ENCODE measurements at regions not wholly inside any gene's neighbourhood (a gene's known extent, or its start where the extent isn't known, plus 50 kb on each side); places are given as distances from the start of the nearest gene placed in this dataset.

- TF ChIP-seq CTCF (IDR thresholded peaks at IDR 0.05; ENCODE audit: extremely low read depth in 1 of 2, insufficient read depth in 1 of 2, low read depth in 1 of 2, low read length in 2 of 2) (no peak), EZH2 (IDR thresholded peaks at IDR 0.05; ENCODE audit: borderline replicate concordance, low read depth, low read length, severe bottlenecking) (no peak), POLR2AphosphoS5 (IDR thresholded peaks at IDR 0.05; ENCODE audit: insufficient read depth, low read depth, low read length) (no peak), GATA2 (IDR thresholded peaks at IDR 0.05; ENCODE audit: insufficient read depth, insufficient read length, low read depth, low read length) (no peak), POLR2A (IDR thresholded peaks at IDR 0.05; ENCODE audit: low read depth, low read length) (no peak)
Measured at GRCh38 chr6:93859971-93860370, 440.6 kb upstream of the EPHA7 start.
